Stimulated activated CD4-positive, alpha-beta T cell treated with anti-CD3 and anti-CD28 coated beads, TNF-alpha, amount 100 ng/mL, for 48 hours (primary cell): ENCODE measurements at regions not wholly inside any gene's neighbourhood (a gene's known extent, or its start where the extent isn't known, plus 50 kb on each side); places are given as distances from the start of the nearest gene placed in this dataset.

Experiments used
- DNase-seq, 3 donors: peaks; one replicate each; pipeline ENCODE4 v3.0.0-alpha.2; 2020; ENCODE audit warnings: low read depth in 3 of 3

DNA sequence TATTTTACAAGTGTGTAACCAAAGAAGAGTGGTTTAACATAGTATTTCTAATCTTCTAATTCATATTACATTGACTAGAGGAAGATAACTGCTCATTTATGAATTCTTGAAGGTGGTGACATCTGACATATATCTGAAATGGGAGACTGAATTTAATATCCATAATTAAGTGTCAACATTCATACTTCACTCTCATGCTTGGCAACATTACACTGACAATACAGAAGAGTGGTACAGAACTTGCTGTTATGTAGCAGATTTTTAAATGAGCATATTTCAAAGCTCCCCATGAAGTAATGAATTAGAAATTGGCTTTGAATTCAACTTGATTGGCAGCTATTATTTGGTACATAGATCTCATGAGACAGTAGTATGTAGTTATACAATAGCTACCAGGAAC is 125.8 kb upstream of the POT1 start:
- no peak for DNase-seq

DNA sequence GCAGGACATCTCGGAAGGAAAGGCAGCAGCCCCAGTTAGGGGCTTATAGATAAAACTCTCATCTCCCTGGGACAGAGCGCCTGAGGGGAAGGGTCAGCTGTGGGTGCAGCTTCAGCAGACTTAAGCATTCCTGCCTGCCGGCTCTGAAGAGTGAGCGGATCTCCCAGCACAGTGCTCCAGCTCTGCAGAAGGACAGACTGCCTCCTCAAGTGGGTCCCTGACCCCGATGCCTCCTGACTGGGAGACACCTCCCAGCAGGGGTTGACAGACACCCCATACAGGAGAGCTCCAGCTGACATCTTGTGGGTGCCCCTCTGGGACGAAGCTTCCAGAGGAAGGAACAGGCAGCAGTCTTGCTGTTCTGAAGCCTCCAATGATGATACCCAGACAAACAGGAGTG is 117.1 kb upstream of the POT1 start:
- no peak for DNase-seq

DNA sequence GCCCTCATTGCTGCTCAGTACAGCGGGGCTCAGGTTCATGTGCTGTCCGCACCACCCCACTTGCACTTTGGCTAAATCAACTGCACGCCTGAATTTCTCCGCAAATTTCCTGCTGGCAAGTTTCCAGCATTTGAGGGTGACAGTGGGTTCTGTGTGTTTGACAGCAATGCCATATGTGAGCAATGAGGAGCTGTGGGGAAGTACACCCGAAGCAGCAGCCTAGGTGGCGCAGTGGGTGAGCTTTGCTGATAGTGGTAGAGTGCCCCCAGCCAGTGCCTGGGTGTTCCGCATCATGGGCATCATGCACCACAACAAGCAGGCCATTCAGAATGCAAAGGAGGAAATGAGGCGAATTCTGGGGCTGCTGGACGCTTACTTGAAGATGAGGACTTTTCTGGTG is 103.9 kb upstream of the POT1 start:
- no peak for DNase-seq

DNA sequence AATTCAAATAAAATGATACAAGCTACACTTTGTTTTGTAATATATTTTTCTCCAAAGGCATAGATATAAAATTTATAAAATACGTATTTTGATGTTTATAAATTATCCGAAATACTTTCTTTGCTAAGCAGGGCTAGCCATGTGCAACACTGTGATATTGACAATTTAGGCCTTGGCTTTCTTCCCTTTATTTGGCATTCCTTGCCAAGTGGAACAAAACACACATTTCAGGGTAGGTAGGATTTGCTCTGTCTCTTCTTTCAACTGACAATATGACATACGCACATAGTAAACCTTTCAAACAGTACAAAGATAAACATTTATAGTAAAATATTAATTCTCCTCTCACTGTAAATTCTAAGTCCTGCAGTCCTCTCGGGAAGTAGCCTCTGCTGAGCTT is 103.3 kb upstream of the POT1 start:
- DNase-seq = no peak

DNA sequence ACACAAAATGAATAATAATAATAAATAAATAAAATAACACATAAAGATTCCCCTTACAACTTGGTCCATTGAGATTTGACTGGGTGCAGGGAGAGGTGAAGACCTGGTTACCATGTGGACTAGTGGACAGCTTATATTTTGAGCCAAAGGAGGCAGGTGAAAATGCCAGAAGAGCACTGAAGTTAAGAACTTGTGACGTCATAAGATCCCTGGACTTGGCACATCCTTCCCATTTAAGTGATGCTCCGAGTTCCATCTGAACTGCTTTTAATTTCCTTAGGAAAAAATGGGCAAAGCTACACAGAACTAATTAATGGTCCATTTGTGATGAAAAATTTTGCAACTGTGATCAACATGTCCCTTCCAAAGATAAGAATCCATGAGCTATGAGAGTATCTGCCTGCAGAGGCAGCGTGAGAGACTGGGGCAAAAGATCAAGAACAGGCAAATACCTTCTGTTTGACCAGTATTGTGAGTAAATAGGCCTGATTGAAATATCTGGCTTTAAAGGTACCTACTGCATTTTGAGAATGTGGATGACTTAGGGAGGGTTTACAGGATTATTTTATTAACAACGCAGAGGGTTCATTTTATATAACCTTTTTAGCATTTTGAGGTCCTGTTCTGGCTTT is 101.2 kb upstream of the POT1 start:
- DNase-seq = no peak

DNA sequence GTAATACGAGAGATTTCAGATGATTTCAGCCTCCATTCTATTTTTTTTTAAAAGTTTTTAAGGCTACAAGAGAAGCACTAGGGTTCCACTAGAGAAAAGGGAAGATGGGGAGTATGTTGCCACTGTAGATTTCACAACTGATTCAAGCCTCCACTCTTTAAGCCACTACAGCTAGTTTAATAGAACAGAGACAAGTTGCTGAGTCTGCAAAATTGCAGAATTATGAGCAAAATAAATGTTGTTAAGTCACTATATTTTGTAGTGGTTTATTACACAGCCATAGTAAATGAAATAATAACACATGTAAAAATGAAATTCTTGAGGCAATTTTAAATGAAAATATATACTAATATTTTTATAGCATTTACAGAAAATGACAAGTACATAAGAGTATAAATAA is 96.0 kb upstream of the POT1 start:
- no peak for DNase-seq

DNA sequence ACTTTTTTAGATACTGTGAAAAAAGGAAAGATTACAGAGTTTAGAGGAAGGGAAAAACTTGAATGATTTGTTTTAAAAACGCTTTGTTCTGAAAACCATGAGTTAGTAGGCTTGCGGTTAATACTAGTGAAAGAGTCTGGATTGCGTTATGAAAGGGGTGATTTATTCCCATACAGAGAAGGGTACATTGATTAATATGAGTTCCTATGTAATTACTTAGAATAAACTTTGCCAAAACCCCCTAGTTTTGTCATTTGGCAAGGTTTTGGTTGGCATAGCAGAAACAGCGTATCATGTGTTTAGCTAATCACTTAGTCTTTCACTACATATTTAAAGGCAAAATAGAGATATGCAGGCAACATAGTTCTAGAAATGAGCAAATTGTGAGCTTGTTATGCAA is 91.2 kb upstream of the POT1 start:
- no peak for DNase-seq

DNA sequence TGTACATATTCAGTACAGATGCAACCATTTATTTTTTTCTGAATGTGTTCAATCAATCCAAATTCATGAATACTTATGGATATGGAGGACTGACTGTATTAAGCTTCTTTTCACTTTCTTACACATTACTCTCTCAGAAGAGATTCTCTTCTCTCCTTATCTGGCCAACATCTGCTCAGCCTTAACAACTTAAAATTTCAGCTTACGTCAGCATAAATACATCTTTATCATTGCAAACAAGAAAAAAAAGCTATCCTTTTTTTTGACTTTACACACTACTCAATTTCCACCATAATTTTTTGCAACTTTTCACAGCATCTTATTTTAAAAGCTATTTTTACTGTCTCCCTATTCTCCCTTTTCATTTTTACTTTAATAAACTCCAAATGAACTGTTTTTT is 80.9 kb upstream of the POT1 start:
- no peak for DNase-seq

DNA sequence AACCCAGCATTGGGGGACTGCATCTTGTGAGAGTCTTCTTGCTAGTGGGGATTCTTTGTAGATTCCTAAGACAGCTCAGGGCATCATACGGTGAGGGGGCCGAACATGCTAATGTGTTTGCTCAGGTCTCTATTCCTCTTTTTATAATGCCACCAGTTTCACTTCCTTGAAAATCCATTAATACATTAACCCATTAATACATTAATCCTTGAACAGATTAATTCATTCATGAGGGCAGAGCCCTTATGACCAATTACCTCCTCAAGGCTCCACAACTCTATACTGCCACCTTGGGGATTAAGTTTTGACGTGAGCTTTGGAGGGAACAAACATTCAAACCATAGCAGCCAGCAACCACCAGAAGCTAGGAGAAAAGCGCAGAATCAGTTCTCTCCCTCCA is 67.2 kb upstream of the POT1 start:
- DNase-seq = no peak

DNA sequence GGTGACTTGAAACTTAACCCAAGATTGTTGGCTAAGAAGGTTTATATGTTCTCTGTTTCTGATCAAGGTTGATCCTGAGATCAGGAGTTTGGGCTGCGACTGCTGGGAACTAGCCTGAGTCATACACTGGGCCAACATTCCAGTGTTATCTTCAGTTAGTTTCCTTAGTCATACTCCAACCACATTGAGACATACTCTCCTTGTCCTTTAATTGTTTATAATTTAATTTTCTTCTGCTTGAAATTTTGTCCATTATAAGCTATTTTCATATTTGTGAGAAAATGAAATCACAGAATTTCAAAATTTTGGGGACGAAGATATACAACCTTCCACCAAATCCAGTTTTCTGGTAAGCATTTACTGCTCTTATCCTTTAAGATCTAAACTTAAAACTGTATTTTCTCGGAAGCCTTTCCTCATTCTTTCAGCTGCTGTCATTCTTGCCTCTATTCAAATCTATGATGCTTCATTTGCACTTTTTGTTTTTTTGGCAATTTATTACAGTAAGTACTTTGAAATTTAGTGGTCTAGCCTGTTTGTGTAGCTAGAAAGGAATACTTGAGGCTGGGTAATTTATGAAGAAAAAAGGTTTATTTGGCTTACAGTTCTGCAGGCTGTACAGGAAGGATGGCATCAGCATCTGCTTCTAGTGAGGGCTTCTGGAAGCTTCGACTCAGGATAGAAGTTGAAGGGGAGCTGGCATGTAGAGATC is 63.4 kb upstream of the POT1 start:
- DNase-seq = no peak

DNA sequence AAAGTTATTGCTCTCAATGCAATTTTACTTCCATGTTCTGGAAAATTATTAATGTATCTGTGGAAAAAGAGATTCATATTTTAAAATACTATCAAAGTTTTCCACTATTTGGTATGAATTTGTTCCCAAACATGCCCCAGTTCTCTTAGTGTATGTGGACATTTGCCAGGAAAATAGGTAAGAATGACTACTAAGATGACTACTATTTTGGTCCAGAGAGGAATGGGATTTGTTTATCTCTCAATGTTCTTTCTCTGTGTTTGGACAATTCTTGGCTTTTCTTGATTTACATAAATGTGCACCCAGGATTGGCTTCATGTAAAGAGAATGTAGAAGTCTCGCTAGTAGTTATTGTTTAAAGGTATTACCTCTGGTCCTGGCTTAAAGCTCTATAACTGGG is 60.3 kb upstream of the POT1 start:
- no peak for DNase-seq
